GM18870 (cell line): ENCODE measurements at regions not wholly inside any gene's neighbourhood (a gene's known extent, or its start where the extent isn't known, plus 50 kb on each side); places are given as distances from the start of the nearest gene placed in this dataset.
"Not testable (repeated sequence)": the region's sequence is repeated elsewhere in the genome, so short reads cannot be mapped to it uniquely, and the experiment has no call there.

Source experiments
- ATAC-seq: cut with Tn5 transposase; IDR thresholded peaks from one replicate; pipeline ENCODE4 v1.9.1; 2021; ENCODE audit warnings: moderate library complexity; ENCODE audit not compliant: unreplicated experiment

GRCh38 chr18:29930231-29930630 is 1112.3 kb downstream of the DSC3 start:
- no peak for ATAC-seq

GRCh38 chr18:29928081-29928480 is 1114.5 kb downstream of the DSC3 start:
- ATAC-seq: no peak

GRCh38 chr18:29925566-29925965 is 1117.0 kb downstream of the DSC3 start:
- no peak for ATAC-seq

GRCh38 chr18:29912351-29912750 is 1130.2 kb downstream of the DSC3 start:
- no peak for ATAC-seq

GRCh38 chr18:29892960-29893558 is 1149.5 kb downstream of the DSC3 start:
- no peak for ATAC-seq

GRCh38 chr18:29883114-29883513 is 1159.4 kb downstream of the DSC3 start:
- ATAC-seq: no peak

- ATAC-seq: no peak
Observed at GRCh38 chr18:29882620-29883019, 1159.9 kb downstream of the DSC3 start.

- no peak for ATAC-seq
Observed at GRCh38 chr18:29879763-29880162, 1162.8 kb downstream of the DSC3 start.

GRCh38 chr18:29874519-29875098 is 1167.9 kb downstream of the DSC3 start:
- ATAC-seq: no peak

GRCh38 chr18:29873211-29873610 is 1169.3 kb downstream of the DSC3 start:
- no peak for ATAC-seq

- no peak for ATAC-seq
Observed at GRCh38 chr18:29871246-29871645, 1171.3 kb downstream of the DSC3 start.

- ATAC-seq: no peak
Observed at GRCh38 chr18:29862824-29863223, 1179.7 kb downstream of the DSC3 start.

GRCh38 chr18:29855637-29856036 is 1186.9 kb downstream of the DSC3 start:
- no peak for ATAC-seq

GRCh38 chr18:29853126-29853525 is 1189.4 kb downstream of the DSC3 start:
- no peak for ATAC-seq

- no peak for ATAC-seq
Observed at GRCh38 chr18:29849144-29849543, 1193.4 kb downstream of the DSC3 start.

- no peak for ATAC-seq
Observed at GRCh38 chr18:29841631-29842030, 1200.9 kb downstream of the DSC3 start.

GRCh38 chr18:29840089-29840488 is 1202.5 kb downstream of the DSC3 start:
- no peak for ATAC-seq

GRCh38 chr18:29838961-29839360 is 1203.6 kb downstream of the DSC3 start:
- not testable (repeated sequence) for ATAC-seq

- ATAC-seq: no peak
Observed at GRCh38 chr18:29838556-29838955, 1204.0 kb downstream of the DSC3 start.

- ATAC-seq: no peak
Observed at GRCh38 chr18:29823671-29824070, 1218.9 kb downstream of the DSC3 start.

- no peak for ATAC-seq
Observed at GRCh38 chr18:29821544-29821943, 1221.0 kb downstream of the DSC3 start.

- no peak for ATAC-seq
Observed at GRCh38 chr18:29811519-29811918, 1231.0 kb downstream of the DSC3 start.

GRCh38 chr18:29780816-29781215 is 1261.7 kb downstream of the DSC3 start:
- no peak for ATAC-seq
